Neural progenitor cell (in vitro differentiated cells): ENCODE measurements at regions not wholly inside any gene's neighbourhood (a gene's known extent, or its start where the extent isn't known, plus 50 kb on each side); places are given as distances from the start of the nearest gene placed in this dataset.

Experiments used
- EZH2phosphoT487 ChIP-seq: fragments of 200-600 bp; sonication (generic); IDR thresholded peaks from 2 replicates; pipeline ENCODE4 v1.6.1; 2017; ENCODE audit warnings: antibody characterized with exemption
- TF ChIP-seq, protein P1 (sequence below): fragments of 200-600 bp; sonication (generic); IDR thresholded peaks from 2 replicates; pipeline ENCODE4 v1.5.1; 2017; ENCODE audit warnings: antibody characterized with exemption, mild to moderate bottlenecking

DNA sequence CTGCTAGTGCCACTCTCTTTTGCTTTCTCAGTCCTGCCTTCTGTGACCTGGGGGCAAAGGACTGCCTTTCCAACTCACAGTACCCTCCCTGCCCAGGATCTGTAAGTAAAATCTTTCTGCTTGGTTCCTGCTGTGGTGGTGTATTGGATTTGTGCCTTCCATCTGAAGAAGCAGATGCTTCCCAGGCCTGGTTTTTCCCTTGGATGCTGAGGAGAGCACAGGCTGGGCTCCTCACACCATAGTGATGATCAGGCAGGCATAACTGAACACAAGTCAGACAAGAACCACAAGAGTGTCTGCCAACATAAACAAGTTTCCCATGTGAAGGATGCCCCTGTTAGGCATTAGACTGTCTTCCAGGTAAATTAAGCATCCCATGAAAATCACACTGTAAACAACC lies 121.3 kb upstream of the NRXN1 start:
- TF ChIP-seq EZH2phosphoT487: no peak
- TF ChIP-seq, protein P1, sequence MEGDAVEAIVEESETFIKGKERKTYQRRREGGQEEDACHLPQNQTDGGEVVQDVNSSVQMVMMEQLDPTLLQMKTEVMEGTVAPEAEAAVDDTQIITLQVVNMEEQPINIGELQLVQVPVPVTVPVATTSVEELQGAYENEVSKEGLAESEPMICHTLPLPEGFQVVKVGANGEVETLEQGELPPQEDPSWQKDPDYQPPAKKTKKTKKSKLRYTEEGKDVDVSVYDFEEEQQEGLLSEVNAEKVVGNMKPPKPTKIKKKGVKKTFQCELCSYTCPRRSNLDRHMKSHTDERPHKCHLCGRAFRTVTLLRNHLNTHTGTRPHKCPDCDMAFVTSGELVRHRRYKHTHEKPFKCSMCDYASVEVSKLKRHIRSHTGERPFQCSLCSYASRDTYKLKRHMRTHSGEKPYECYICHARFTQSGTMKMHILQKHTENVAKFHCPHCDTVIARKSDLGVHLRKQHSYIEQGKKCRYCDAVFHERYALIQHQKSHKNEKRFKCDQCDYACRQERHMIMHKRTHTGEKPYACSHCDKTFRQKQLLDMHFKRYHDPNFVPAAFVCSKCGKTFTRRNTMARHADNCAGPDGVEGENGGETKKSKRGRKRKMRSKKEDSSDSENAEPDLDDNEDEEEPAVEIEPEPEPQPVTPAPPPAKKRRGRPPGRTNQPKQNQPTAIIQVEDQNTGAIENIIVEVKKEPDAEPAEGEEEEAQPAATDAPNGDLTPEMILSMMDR: no peak
